ENCODE measurements at regions not wholly inside any gene's neighbourhood (a gene's known extent, or its start where the extent isn't known, plus 50 kb on each side); places are given as distances from the start of the nearest gene placed in this dataset.

DNA sequence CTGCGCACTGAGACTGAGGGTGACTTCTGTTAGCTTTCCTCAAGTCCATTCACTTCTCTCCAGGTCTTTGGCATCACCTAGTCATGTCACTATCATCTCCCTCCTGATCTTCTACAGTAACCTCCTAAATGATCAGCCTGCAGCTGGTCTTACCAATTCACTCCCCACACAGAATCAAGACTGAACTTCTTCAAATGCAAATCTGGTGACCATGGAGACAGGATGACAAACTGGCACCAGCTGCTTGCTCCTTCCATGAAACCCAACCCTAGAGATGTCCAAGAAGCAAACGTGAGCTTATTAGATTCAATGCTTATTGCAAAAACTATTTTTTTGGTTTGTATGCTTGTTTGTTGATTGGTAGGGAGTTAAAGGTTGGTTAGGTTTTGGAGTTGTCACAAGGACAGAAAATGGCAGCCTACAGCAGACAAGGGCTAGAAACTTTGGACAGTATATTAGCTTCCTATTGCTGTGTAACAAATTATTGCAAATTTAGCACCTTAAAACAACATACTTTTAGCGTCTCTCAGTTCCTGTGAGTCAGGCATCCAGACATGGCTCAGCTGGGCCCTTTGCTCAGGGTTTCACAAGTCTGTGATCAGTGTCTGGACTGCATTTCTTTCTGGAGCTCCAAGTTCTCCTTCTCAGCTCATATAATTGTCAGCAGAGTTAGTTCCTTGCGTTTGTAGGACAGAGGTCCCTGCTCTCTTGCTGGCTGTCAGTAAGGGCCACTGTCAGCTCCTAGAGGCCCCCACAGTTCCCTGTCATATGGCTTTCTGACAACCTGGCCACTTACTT is 53.3 kb upstream of the GJA8 start:
- no peak for DNase-seq (ENCODE audit: extremely low read depth, low read depth)
- TF ChIP-seq, protein P1, sequence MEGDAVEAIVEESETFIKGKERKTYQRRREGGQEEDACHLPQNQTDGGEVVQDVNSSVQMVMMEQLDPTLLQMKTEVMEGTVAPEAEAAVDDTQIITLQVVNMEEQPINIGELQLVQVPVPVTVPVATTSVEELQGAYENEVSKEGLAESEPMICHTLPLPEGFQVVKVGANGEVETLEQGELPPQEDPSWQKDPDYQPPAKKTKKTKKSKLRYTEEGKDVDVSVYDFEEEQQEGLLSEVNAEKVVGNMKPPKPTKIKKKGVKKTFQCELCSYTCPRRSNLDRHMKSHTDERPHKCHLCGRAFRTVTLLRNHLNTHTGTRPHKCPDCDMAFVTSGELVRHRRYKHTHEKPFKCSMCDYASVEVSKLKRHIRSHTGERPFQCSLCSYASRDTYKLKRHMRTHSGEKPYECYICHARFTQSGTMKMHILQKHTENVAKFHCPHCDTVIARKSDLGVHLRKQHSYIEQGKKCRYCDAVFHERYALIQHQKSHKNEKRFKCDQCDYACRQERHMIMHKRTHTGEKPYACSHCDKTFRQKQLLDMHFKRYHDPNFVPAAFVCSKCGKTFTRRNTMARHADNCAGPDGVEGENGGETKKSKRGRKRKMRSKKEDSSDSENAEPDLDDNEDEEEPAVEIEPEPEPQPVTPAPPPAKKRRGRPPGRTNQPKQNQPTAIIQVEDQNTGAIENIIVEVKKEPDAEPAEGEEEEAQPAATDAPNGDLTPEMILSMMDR (IDR thresholded peaks at IDR 0.05; ENCODE audit: low read depth, low read length, missing control alignments): no peak
- no peak overlapping the region for H3K4me3 ChIP-seq (replicated peaks; ENCODE audit: low read depth, low read length)

GRCh38 chr1:147850737-147851136 is 51.9 kb upstream of the GJA8 start:
- no peak overlapping the region for H3K4me3 ChIP-seq (replicated peaks; ENCODE audit: low read depth, low read length)
- TF ChIP-seq, protein P1 (IDR thresholded peaks at IDR 0.05; ENCODE audit: low read depth, low read length, missing control alignments): no peak
- DNase-seq (ENCODE audit: extremely low read depth, low read depth): no peak

GRCh38 chr1:147851149-147851548 is 51.4 kb upstream of the GJA8 start:
- no peak overlapping the region for H3K4me3 ChIP-seq (replicated peaks; ENCODE audit: low read depth, low read length)
- no peak for DNase-seq (ENCODE audit: extremely low read depth, low read depth)
- TF ChIP-seq, protein P1 (IDR thresholded peaks at IDR 0.05; ENCODE audit: low read depth, low read length, missing control alignments): no peak

DNA sequence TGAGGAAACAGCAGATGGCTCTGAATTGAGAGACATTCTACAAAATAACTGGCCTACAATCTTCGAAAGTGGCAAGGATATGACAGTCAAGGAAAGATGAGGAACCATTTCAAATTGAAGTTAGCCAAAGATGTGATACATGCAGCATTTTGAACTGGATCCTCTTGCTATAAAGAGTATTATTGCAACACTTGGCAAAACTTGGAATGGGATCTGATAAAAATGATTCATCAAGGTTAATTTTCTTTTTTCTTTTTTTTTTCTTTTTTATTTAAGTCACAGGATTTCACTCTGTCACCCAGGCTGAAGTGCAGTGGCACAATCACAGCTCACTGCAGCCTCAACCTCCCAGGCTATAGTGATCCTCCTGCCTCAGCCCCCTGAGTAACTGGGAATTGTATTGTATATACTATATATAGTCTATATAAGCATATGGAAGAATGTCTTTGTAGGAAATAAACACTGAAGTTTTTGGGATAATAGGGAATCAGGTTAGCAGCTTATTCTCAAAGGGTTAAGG is 49.8 kb upstream of the GJA8 start:
- TF ChIP-seq, protein P1 (IDR thresholded peaks at IDR 0.05; ENCODE audit: low read depth, low read length, missing control alignments): no peak

More for the DNA sequence above, 49.8 kb upstream of the GJA8 start:
- no peak for DNase-seq (ENCODE audit: extremely low read depth, low read depth)
- no peak overlapping the region for H3K4me3 ChIP-seq (replicated peaks; ENCODE audit: low read depth, low read length)
